ENCODE measurements at regions not wholly inside any gene's neighbourhood (a gene's known extent, or its start where the extent isn't known, plus 50 kb on each side); places are given as distances from the start of the nearest gene placed in this dataset.

DNA sequence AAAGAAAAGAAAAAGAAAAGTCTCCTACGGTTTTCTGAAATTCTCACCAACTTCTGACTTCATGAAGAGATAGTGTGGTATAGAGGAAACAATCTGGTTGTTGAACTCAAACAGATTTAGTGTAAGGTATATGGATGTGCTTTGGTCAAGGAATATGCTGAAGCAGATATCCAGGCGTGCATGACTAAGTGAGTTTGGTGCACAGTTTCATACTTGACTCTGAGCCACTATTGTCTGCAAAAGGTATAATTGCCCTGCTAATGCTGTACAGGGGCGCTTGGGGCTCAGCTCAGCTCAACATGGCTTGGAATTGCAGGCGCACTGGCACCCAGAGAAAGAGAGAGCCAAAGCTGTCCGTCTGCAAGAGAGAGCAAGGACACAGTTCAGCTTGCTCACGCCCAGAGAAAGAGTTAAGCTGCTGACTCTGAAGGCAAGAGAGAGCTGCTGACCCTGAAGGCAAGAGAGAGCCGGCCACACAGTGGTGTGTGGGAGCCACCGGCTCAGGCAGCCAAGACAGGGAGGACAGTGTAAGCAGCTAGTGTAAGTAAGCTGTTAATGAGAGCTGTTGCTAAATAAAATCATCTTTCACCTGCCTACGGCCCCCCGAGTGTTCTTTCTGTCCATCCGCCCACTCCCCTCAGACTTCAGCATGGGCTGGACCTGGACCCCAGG lies 66.4 kb upstream of the SLC38A4 start:
- TF ChIP-seq, protein P1, sequence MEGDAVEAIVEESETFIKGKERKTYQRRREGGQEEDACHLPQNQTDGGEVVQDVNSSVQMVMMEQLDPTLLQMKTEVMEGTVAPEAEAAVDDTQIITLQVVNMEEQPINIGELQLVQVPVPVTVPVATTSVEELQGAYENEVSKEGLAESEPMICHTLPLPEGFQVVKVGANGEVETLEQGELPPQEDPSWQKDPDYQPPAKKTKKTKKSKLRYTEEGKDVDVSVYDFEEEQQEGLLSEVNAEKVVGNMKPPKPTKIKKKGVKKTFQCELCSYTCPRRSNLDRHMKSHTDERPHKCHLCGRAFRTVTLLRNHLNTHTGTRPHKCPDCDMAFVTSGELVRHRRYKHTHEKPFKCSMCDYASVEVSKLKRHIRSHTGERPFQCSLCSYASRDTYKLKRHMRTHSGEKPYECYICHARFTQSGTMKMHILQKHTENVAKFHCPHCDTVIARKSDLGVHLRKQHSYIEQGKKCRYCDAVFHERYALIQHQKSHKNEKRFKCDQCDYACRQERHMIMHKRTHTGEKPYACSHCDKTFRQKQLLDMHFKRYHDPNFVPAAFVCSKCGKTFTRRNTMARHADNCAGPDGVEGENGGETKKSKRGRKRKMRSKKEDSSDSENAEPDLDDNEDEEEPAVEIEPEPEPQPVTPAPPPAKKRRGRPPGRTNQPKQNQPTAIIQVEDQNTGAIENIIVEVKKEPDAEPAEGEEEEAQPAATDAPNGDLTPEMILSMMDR (conservative IDR thresholded peaks at IDR 0.05) = no peak
- no peak for TF ChIP-seq ZFX (IDR thresholded peaks at IDR 0.05)
